ENCODE measurements at regions not wholly inside any gene's neighbourhood (a gene's known extent, or its start where the extent isn't known, plus 50 kb on each side); places are given as distances from the start of the nearest gene placed in this dataset.
"Not testable (repeated sequence)": the region's sequence is repeated elsewhere in the genome, so short reads cannot be mapped to it uniquely, and the experiment has no call there.

- DNase-seq = no peak
Measured at GRCh38 chr3:140871022-140871421, 70.6 kb upstream of the SLC25A36 start.

- not testable (repeated sequence) for DNase-seq
Measured at GRCh38 chr3:140872165-140872564, 69.5 kb upstream of the SLC25A36 start.

GRCh38 chr3:140883428-140884040 lies 58.1 kb upstream of the SLC25A36 start:
- DNase-seq = no peak

- not testable (repeated sequence) for DNase-seq
Measured at GRCh38 chr3:140885697-140886096, 55.9 kb upstream of the SLC25A36 start.

All from activated T-cell treated with anti-CD3 and anti-CD28 coated beads, Interleukin-2, amount 50 U/mL, for 48 hours (primary cell).